ENCODE measurements at regions not wholly inside any gene's neighbourhood (a gene's known extent, or its start where the extent isn't known, plus 50 kb on each side); places are given as distances from the start of the nearest gene placed in this dataset.
"Not testable (repeated sequence)": the region's sequence is repeated elsewhere in the genome, so short reads cannot be mapped to it uniquely, and the experiment has no call there.

DNA sequence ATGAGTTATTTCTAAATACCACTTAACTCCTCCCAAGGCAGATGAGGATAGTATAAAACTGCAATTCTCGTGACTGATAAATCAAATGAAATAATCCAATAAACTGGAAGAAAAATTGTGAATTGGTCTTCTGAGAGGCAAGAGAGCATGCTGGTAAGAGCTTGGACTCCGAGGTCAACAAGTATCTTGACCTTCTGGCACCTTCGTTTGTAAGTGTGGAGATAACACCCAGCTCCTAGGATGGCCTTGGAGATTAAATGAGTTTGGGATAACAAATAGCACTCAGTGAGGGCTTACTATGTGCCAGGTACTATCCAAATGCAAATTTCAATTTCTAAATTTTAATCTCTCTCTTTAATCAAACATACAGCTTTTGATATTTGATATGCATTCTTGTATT is 866.3 kb upstream of the WWC1 start:
- Histone ChIP-seq H3K18ac (ENCODE audit: low read length) (no peak overlapping the region), H3K27me3 (ENCODE audit: insufficient read depth, low read length) (no peaks in the 10 kb centered on the region), H4K91ac (ENCODE audit: low read depth, low read length) (no peak overlapping the region), H2BK120ac (ENCODE audit: insufficient read depth, low read length, poor library complexity) (no peak overlapping the region), H4K8ac (ENCODE audit: low read depth, low read length) (no peak overlapping the region), H2AK5ac (ENCODE audit: low read length) (no peak overlapping the region), H3K4me1 (ENCODE audit: control insufficient read depth in 1 of 2, insufficient read depth in 2 of 2, low read length in 2 of 2) (no peaks in the 10 kb centered on the region), H3K9ac (ENCODE audit: low read length) (no peak overlapping the region), H2BK12ac (ENCODE audit: low read length) (no peak overlapping the region), H3K27ac (ENCODE audit: low read depth, low read length) (no peak overlapping the region), H3K14ac (ENCODE audit: low read length) (no peak overlapping the region), H3K4ac (ENCODE audit: low read depth, low read length) (no peak overlapping the region), H3K23ac (ENCODE audit: low read length) (no peak overlapping the region), H3K4me3 (ENCODE audit: low read depth, low read length) (no peak overlapping the region), H3K4me2 (ENCODE audit: low read length) (no peak overlapping the region), H3K9me3 (ENCODE audit: insufficient read depth, low read depth, low read length) (no peaks in the 10 kb centered on the region), H3K79me2 (ENCODE audit: control insufficient read depth, insufficient read depth, low read length, poor library complexity) (no peaks in the 10 kb centered on the region), H3K36me3 (ENCODE audit: control insufficient read depth in 1 of 2, insufficient read depth in 2 of 2, low read length in 2 of 2) (no peaks in the 10 kb centered on the region), H2AFZ (ENCODE audit: insufficient read depth, low read length, poor library complexity) (no peak overlapping the region), H4K12ac (ENCODE audit: low read depth, low read length) (no peak overlapping the region), H3K79me1 (ENCODE audit: low read length) (no peaks in the 10 kb centered on the region), H2BK5ac (ENCODE audit: low read depth, low read length, poor library complexity) (no peak overlapping the region)
- no peak for DNase-seq
- no CpG with 5 or more reads among the region's 3 CpGs for WGBS (ENCODE audit: extremely low coverage, insufficient coverage, insufficient read length)

- WGBS (ENCODE audit: extremely low coverage, insufficient coverage, insufficient read length) = no CpG with 5 or more reads among the region's 3 CpGs
- no peak overlapping the region for H2BK5ac ChIP-seq (ENCODE audit: low read depth, low read length, poor library complexity)
- H3K4me1 ChIP-seq (ENCODE audit: control insufficient read depth in 1 of 2, insufficient read depth in 2 of 2, low read length in 2 of 2) = no peaks in the 10 kb centered on the region
These were observed 864.9 kb upstream of the WWC1 start for GRCh38 chr5:167426501-167426900.

GRCh38 chr5:167427641-167428040 is 863.8 kb upstream of the WWC1 start:
- H4K91ac ChIP-seq (ENCODE audit: low read depth, low read length); H3K79me1 ChIP-seq (ENCODE audit: low read length); H3K23ac ChIP-seq (ENCODE audit: low read length); H4K8ac ChIP-seq (ENCODE audit: low read depth, low read length); H2BK5ac ChIP-seq (ENCODE audit: low read depth, low read length, poor library complexity); H3K36me3 ChIP-seq (ENCODE audit: control insufficient read depth in 1 of 2, insufficient read depth in 2 of 2, low read length in 2 of 2); H2BK120ac ChIP-seq (ENCODE audit: insufficient read depth, low read length, poor library complexity); H3K4ac ChIP-seq (ENCODE audit: low read depth, low read length); H3K79me2 ChIP-seq (ENCODE audit: control insufficient read depth, insufficient read depth, low read length, poor library complexity); H3K9ac ChIP-seq (ENCODE audit: low read length); H3K27ac ChIP-seq (ENCODE audit: low read depth, low read length); H3K4me1 ChIP-seq (ENCODE audit: control insufficient read depth in 1 of 2, insufficient read depth in 2 of 2, low read length in 2 of 2); DNase-seq; H2BK12ac ChIP-seq (ENCODE audit: low read length); H2AFZ ChIP-seq (ENCODE audit: insufficient read depth, low read length, poor library complexity); H3K9me3 ChIP-seq (ENCODE audit: insufficient read depth, low read depth, low read length); H3K18ac ChIP-seq (ENCODE audit: low read length); H3K4me2 ChIP-seq (ENCODE audit: low read length); H4K12ac ChIP-seq (ENCODE audit: low read depth, low read length); H3K14ac ChIP-seq (ENCODE audit: low read length); H3K27me3 ChIP-seq (ENCODE audit: insufficient read depth, low read length); H2AK5ac ChIP-seq (ENCODE audit: low read length): not testable (repeated sequence)
- peak overlapping the region; percentile 49 for H3K4me3 ChIP-seq (ENCODE audit: low read depth, low read length)
- 100% methylated on average over 2 of the region's 10 CpGs for WGBS (ENCODE audit: extremely low coverage, insufficient coverage, insufficient read length)

More at GRCh38 chr5:167426501-167426900, 864.9 kb upstream of the WWC1 start:
- H2AK5ac ChIP-seq (ENCODE audit: low read length) = no peak overlapping the region
- no peak overlapping the region for H3K14ac ChIP-seq (ENCODE audit: low read length)
- no peaks in the 10 kb centered on the region for H3K27me3 ChIP-seq (ENCODE audit: insufficient read depth, low read length)
- H3K4ac ChIP-seq (ENCODE audit: low read depth, low read length) = no peak overlapping the region
- no peak for DNase-seq
- H4K12ac ChIP-seq (ENCODE audit: low read depth, low read length) = no peak overlapping the region
- H3K18ac ChIP-seq (ENCODE audit: low read length) = no peak overlapping the region
- H2BK120ac ChIP-seq (ENCODE audit: insufficient read depth, low read length, poor library complexity) = no peak overlapping the region
- H3K79me1 ChIP-seq (ENCODE audit: low read length) = no peaks in the 10 kb centered on the region
- H3K9me3 ChIP-seq (ENCODE audit: insufficient read depth, low read depth, low read length) = no peaks in the 10 kb centered on the region
- no peak overlapping the region for H3K9ac ChIP-seq (ENCODE audit: low read length)
- H3K36me3 ChIP-seq (ENCODE audit: control insufficient read depth in 1 of 2, insufficient read depth in 2 of 2, low read length in 2 of 2) = no peaks in the 10 kb centered on the region
- H3K27ac ChIP-seq (ENCODE audit: low read depth, low read length) = no peak overlapping the region
- no peak overlapping the region for H3K4me3 ChIP-seq (ENCODE audit: low read depth, low read length)
- no peak overlapping the region for H2AFZ ChIP-seq (ENCODE audit: insufficient read depth, low read length, poor library complexity)
- H4K91ac ChIP-seq (ENCODE audit: low read depth, low read length) = no peak overlapping the region
- H3K4me2 ChIP-seq (ENCODE audit: low read length) = no peak overlapping the region
- no peak overlapping the region for H2BK12ac ChIP-seq (ENCODE audit: low read length)
- H3K79me2 ChIP-seq (ENCODE audit: control insufficient read depth, insufficient read depth, low read length, poor library complexity) = no peaks in the 10 kb centered on the region
- H3K23ac ChIP-seq (ENCODE audit: low read length) = no peak overlapping the region
- no peak overlapping the region for H4K8ac ChIP-seq (ENCODE audit: low read depth, low read length)

DNA sequence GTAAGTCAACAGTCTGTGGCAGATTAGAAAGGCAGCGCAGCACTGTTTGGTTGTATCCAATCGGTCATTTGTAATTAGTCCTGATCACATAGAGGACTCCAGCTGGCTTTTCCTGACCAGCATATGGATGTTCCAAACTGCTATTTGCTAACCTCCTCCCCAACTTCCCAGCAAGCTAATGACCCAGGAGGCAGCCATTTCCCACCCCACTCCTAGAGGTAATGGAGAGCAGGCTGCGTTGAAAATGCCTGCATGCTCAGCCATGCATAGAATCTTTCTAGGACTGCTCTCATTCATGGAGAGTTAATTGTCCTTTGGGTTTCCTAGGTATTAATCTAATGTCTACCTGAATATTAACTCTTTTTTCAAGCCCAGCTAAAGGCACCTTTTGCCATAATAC is 850.6 kb upstream of the WWC1 start:
- no peak overlapping the region for H4K8ac ChIP-seq (ENCODE audit: low read depth, low read length)

More for the DNA sequence above, 850.6 kb upstream of the WWC1 start:
- Histone ChIP-seq H3K27me3 (ENCODE audit: insufficient read depth, low read length) (no peaks in the 10 kb centered on the region), H3K79me1 (ENCODE audit: low read length) (no peaks in the 10 kb centered on the region), H2BK5ac (ENCODE audit: low read depth, low read length, poor library complexity) (no peak overlapping the region), H3K4me1 (ENCODE audit: control insufficient read depth in 1 of 2, insufficient read depth in 2 of 2, low read length in 2 of 2) (no peaks in the 10 kb centered on the region), H3K9me3 (ENCODE audit: insufficient read depth, low read depth, low read length) (no peaks in the 10 kb centered on the region), H4K12ac (ENCODE audit: low read depth, low read length) (no peak overlapping the region), H3K36me3 (ENCODE audit: control insufficient read depth in 1 of 2, insufficient read depth in 2 of 2, low read length in 2 of 2) (no peaks in the 10 kb centered on the region), H3K79me2 (ENCODE audit: control insufficient read depth, insufficient read depth, low read length, poor library complexity) (no peaks in the 10 kb centered on the region), H3K23ac (ENCODE audit: low read length) (no peak overlapping the region), H3K27ac (ENCODE audit: low read depth, low read length) (no peak overlapping the region), H2BK12ac (ENCODE audit: low read length) (no peak overlapping the region), H4K91ac (ENCODE audit: low read depth, low read length) (no peak overlapping the region), H2AK5ac (ENCODE audit: low read length) (no peak overlapping the region), H3K9ac (ENCODE audit: low read length) (no peak overlapping the region), H3K18ac (ENCODE audit: low read length) (no peak overlapping the region), H3K14ac (ENCODE audit: low read length) (no peak overlapping the region), H2BK120ac (ENCODE audit: insufficient read depth, low read length, poor library complexity) (no peak overlapping the region), H3K4ac (ENCODE audit: low read depth, low read length) (no peak overlapping the region), H3K4me3 (ENCODE audit: low read depth, low read length) (no peak overlapping the region), H2AFZ (ENCODE audit: insufficient read depth, low read length, poor library complexity) (no peak overlapping the region), H3K4me2 (ENCODE audit: low read length) (no peak overlapping the region)
- DNase-seq = no peak
- no CpG with 5 or more reads among the region's 3 CpGs for WGBS (ENCODE audit: extremely low coverage, insufficient coverage, insufficient read length)

Data from trophoblast cell (in vitro differentiated cells and primary cell).